ENCODE measurements at regions not wholly inside any gene's neighbourhood (a gene's known extent, or its start where the extent isn't known, plus 50 kb on each side); places are given as distances from the start of the nearest gene placed in this dataset.

DNA sequence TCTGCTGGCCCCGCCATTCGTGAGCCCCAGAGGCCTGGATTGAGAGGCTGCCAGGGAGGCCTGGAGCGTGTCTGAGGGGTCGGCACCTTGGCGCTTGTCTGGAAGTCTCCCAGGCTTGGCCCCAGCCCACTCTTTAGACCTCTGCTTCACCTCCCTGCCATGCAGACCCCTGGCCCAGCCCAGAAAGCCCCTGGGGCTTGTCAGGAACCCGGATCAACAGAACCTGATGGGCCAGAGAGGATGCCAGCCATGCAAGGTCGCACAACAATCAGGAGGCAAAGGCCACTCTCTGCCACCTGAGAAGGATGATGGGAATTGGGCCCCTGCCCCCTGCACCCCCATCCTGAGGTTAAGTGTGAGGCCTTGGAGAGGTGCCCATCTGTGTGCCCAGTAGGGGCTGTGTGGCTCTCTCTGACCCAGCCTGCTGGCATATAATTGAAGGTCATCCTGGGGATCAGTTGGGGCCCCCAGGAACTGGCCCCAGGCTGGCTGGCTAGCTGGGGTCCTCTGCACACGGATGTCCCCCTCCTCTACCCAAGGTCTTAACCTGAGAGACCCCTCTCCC lies 103.3 kb upstream of the SLC6A6 start:
- H3K4me1 Mint-ChIP-seq: peaks cover 8 to 16% (median 9%) of the 10 kb centered on the region in 4 donors
- no peaks in the 10 kb centered on the region for H3K27me3 ChIP-seq (ENCODE audit: insufficient read depth, low read length)
- ChIA-PET POLR2A (ENCODE audit: partially characterized antibody) (no interaction called here), CTCF (ENCODE audit: partially characterized antibody) (no interaction called here)
- no peak overlapping the region for H3K27ac ChIP-seq (ENCODE audit: low read depth, low read length)
- intact Hi-C loops (cut with micrococcal nuclease): no loop called here
- no peaks in the 10 kb centered on the region for H3K36me3 ChIP-seq (ENCODE audit: insufficient read depth, low read length)
- H3K27me3 Mint-ChIP-seq: peaks cover 0 to 2% of the 10 kb centered on the region in 2 donors
- H3K4me3 ChIP-seq (ENCODE audit: low read length in 2 of 2): no peak overlapping the region
- no peak for DNase-seq
- H3K4me1 ChIP-seq (ENCODE audit: insufficient read depth, low read length): peaks cover 9% of the 10 kb centered on the region
- no peak overlapping the region for H3K4me3 Mint-ChIP-seq
- H3K9me3 ChIP-seq (ENCODE audit: control insufficient read depth in 1 of 2, low read length in 2 of 2): no peaks in the 10 kb centered on the region
- H3K36me3 Mint-ChIP-seq: no peaks in the 10 kb centered on the region
- no peaks in the 10 kb centered on the region for H3K9me3 Mint-ChIP-seq
- no peak overlapping the region for H3K27ac Mint-ChIP-seq

DNA sequence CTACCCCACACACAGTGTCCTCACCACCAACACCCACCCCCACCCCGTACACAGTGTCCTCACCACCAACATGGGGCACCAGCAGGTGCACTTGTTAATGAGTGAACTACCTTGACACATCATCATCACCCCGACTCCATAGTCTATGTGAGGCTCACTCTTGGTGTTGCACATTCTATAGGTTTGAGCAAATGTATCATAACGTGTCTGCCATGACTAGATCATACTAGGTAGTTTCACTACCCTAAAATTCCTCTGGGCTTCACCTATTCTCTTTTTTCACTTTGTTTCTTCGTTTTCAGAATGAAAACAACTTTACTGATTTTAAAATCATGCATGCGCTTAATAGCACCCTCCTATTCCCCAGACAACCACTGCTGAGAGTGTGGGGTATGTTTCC lies 102.6 kb upstream of the SLC6A6 start:
- Histone ChIP-seq H3K36me3 (ENCODE audit: insufficient read depth, low read length) (no peaks in the 10 kb centered on the region), H3K4me1 (ENCODE audit: insufficient read depth, low read length) (peaks cover 9% of the 10 kb centered on the region), H3K9me3 (ENCODE audit: control insufficient read depth in 1 of 2, low read length in 2 of 2) (no peaks in the 10 kb centered on the region), H3K27me3 (ENCODE audit: insufficient read depth, low read length) (no peaks in the 10 kb centered on the region), H3K4me3 (ENCODE audit: low read length in 2 of 2) (no peak overlapping the region), H3K27ac (ENCODE audit: low read depth, low read length) (no peak overlapping the region)
- Mint-ChIP-seq H3K36me3 (no peaks in the 10 kb centered on the region), H3K9me3 (no peaks in the 10 kb centered on the region), H3K27ac (no peak overlapping the region), H3K27me3 (peaks cover 0 to 2% of the 10 kb centered on the region in 2 donors), H3K4me3 (no peak overlapping the region), H3K4me1 (peaks cover 8 to 19% (median 8%) of the 10 kb centered on the region in 4 donors)
- DNase-seq: no peak
- CTCF ChIA-PET (ENCODE audit: partially characterized antibody): no interaction called here
- POLR2A ChIA-PET (ENCODE audit: partially characterized antibody): no interaction called here
- intact Hi-C loops (cut with micrococcal nuclease): no loop called here

DNA sequence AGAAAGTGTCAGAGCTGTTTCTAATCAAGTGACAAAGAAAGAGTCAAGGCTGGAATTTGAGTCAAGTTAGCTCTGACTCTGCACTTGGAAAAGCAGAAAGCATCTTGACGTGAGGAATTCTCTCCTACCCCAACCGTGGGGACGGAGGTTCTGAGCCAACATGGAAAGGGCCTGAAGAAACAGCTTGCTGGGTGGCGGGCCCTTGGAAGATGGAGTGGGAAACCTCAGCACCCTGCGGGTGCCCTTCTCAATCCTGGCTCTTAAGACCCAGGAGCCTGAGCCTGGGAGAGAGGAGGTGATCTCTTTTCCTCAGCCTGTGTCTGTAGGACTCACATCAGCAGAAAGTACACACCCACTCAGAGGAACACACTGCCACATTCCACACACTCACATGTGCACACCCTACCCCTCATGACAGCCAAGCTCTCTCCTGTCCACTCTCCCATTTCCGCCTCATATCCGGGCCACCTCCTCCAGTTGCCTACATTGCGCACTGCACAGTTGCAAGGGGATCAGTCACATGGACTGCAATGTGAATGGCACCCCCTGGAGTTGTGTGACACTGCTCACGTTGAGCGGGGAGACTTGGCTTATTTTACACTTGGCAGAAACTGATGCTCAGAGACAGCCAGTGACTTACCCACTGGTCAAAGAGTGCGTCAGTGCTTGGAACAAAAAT lies 101.5 kb upstream of the SLC6A6 start:
- ChIA-PET POLR2A (ENCODE audit: partially characterized antibody) (no interaction called here), CTCF (ENCODE audit: partially characterized antibody) (interaction anchor here (0.8 kb wide), 1 partner anchor 167 kb away, joined by 3 read pairs; no protein-coding TSS in a partner anchor)
- no peak overlapping the region for H3K4me3 ChIP-seq (ENCODE audit: low read length in 2 of 2)
- H3K27ac ChIP-seq (ENCODE audit: low read depth, low read length): no peak overlapping the region
- Mint-ChIP-seq H3K4me1 (peaks cover 8 to 19% (median 8%) of the 10 kb centered on the region in 4 donors), H3K36me3 (no peaks in the 10 kb centered on the region), H3K27ac (peak overlapping the region in 1 of 7 donors; percentile 78), H3K9me3 (no peaks in the 10 kb centered on the region), H3K27me3 (peaks cover 0 to 2% of the 10 kb centered on the region in 2 donors), H3K4me3 (no peak overlapping the region)
- no peaks in the 10 kb centered on the region for H3K9me3 ChIP-seq (ENCODE audit: control insufficient read depth in 1 of 2, low read length in 2 of 2)
- peaks cover 9% of the 10 kb centered on the region for H3K4me1 ChIP-seq (ENCODE audit: insufficient read depth, low read length)
- no peak for DNase-seq
- H3K27me3 ChIP-seq (ENCODE audit: insufficient read depth, low read length): no peaks in the 10 kb centered on the region
- intact Hi-C loops (cut with micrococcal nuclease): no loop called here
- no peaks in the 10 kb centered on the region for H3K36me3 ChIP-seq (ENCODE audit: insufficient read depth, low read length)

DNA sequence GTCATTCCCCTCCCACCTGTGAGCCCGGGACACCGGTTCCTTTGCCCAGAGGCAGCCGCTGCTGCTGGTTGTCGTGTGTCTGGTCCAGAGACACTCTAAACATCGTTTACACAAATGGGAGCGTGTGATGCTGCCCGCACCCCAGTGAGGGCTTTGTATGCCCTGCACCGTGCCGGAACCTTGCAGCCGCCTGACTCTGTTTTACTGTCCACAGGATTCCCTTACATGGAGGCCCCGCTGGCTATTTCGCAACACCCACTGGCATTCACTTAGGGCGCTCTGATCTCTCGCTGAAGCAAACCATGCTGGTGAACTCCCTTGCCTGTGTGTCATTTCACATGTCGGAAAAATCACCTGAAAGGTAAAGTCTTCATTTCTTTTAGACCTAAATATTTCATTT lies 100.8 kb upstream of the SLC6A6 start:
- Histone ChIP-seq H3K27ac (ENCODE audit: low read depth, low read length) (no peak overlapping the region), H3K36me3 (ENCODE audit: insufficient read depth, low read length) (no peaks in the 10 kb centered on the region), H3K27me3 (ENCODE audit: insufficient read depth, low read length) (no peaks in the 10 kb centered on the region), H3K4me3 (ENCODE audit: low read length in 2 of 2) (no peak overlapping the region), H3K4me1 (ENCODE audit: insufficient read depth, low read length) (peaks cover 9% of the 10 kb centered on the region), H3K9me3 (ENCODE audit: control insufficient read depth in 1 of 2, low read length in 2 of 2) (no peaks in the 10 kb centered on the region)
- no peak overlapping the region for H3K27ac Mint-ChIP-seq
- no peaks in the 10 kb centered on the region for H3K36me3 Mint-ChIP-seq
- ChIA-PET POLR2A (ENCODE audit: partially characterized antibody) (no interaction called here), CTCF (ENCODE audit: partially characterized antibody) (no interaction called here)
- DNase-seq: no peak
- H3K4me1 Mint-ChIP-seq: peaks cover 8 to 19% (median 8%) of the 10 kb centered on the region in 4 donors
- no peak overlapping the region for H3K4me3 Mint-ChIP-seq
- intact Hi-C loops (cut with micrococcal nuclease): no loop called here
- H3K27me3 Mint-ChIP-seq: peaks cover 2 to 3% of the 10 kb centered on the region in 2 donors
- no peaks in the 10 kb centered on the region for H3K9me3 Mint-ChIP-seq

DNA sequence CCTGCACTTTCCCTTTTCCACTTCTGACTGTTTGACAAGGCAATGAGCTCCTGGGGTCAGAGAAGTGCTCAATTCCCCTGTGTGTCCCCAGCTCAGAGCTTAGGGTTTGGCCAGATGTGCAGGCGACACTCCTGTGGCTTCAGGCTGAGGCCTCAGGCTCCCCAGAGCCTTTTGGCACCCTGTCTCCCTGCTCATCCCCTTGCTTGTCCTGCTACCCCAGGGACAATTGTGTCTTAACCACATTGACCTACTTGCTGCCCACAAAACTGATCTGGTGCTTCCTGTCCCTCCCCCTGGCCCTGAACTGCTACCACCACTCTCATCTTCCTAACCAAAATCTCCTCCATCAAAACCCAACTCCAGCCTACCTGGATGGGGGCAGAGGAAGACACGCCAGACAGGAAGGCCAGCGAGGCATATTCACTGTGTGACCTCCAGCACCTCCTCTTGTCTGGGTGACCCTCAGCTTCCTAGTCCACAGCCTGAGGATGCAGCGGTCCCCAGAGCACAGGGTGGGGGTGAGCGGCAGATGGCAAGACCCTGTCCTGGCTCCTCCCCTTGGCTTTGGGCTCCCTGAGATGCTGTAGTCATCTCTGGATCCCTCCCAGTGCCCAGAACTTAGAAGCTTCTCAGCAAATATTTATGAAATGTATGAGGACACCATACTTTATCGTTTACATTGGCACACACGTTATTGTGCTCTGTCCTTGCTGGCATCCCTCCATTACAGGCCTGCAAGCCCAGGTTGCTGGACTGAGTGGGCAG lies 98.9 kb upstream of the SLC6A6 start:
- Mint-ChIP-seq H3K36me3 (no peaks in the 10 kb centered on the region), H3K4me1 (peaks cover 8 to 19% (median 8%) of the 10 kb centered on the region in 4 donors), H3K27me3 (peaks cover 0 to 7% of the 10 kb centered on the region in 2 donors), H3K4me3 (peak overlapping the region in 6 of 8 donors; percentile 8 to 64 (median 11)), H3K27ac (peak overlapping the region in 5 of 7 donors; percentile 15 to 86 (median 67)), H3K9me3 (no peaks in the 10 kb centered on the region)
- peak in 2 of 5 donors; percentile 10 to 20 for DNase-seq
- CTCF ChIA-PET (ENCODE audit: partially characterized antibody): no interaction called here
- POLR2A ChIA-PET (ENCODE audit: partially characterized antibody): no interaction called here
- Histone ChIP-seq H3K27me3 (ENCODE audit: insufficient read depth, low read length) (no peaks in the 10 kb centered on the region), H3K4me3 (ENCODE audit: low read length in 2 of 2) (no peak overlapping the region), H3K4me1 (ENCODE audit: insufficient read depth, low read length) (peaks cover 9% of the 10 kb centered on the region), H3K9me3 (ENCODE audit: control insufficient read depth in 1 of 2, low read length in 2 of 2) (no peaks in the 10 kb centered on the region), H3K27ac (ENCODE audit: low read depth, low read length) (no peak overlapping the region), H3K36me3 (ENCODE audit: insufficient read depth, low read length) (no peaks in the 10 kb centered on the region)
- intact Hi-C loops (cut with micrococcal nuclease): no loop called here

DNA sequence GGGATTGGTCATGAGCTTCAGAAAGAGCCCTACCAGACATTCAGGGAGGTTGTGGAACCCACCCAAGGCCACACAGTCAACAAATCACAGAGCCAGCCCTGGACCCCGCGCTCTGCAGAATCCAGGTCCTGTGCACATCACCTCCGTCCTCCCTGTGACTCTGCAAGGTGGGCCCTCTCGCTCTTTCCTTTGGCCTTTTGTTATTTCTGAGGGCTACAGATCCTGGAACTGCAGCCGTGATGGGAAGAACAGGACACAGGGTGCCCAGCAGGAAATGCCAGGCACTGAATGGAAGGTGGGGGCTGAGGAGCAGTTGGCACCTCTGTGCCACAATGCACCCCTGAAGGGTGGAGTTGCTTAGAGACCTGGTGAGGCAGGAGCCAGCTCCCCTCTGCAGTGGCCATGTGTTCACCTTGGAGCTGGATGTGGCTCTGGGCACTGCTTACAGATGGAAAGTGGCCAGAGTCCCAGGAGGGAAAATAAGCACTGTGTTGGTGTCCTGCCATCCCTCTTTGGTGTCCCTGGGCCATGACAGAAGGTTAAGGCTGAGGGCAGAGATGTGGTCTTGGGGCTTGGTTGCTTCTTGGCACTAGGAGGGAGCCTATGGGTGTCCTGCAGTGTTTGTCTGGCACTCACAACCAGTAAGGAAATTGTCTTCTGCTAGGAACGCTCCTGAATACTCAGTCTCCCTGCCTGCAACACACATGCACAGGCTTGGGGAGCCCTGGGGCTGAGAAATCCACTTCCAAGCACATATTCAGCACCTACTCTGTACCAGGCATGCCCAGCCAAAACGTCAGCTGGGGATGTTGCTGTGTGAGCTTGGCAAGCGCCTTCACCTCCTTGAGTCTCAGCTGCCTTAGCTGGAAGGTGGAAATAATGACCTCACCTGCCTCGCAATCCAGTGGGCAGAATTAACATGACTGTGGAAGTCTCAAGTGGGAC lies 98.0 kb upstream of the SLC6A6 start:
- H3K4me3 ChIP-seq (ENCODE audit: low read length in 2 of 2): no peak overlapping the region
- intact Hi-C loops (cut with micrococcal nuclease): no loop called here
- Mint-ChIP-seq H3K36me3 (no peaks in the 10 kb centered on the region), H3K4me1 (peaks cover 8 to 19% (median 8%) of the 10 kb centered on the region in 4 donors), H3K27me3 (peaks cover 2 to 7% of the 10 kb centered on the region in 2 donors), H3K27ac (peak overlapping the region in 1 of 7 donors; percentile 23), H3K4me3 (peak overlapping the region in 1 of 8 donors; percentile 9), H3K9me3 (no peaks in the 10 kb centered on the region)
- no peaks in the 10 kb centered on the region for H3K27me3 ChIP-seq (ENCODE audit: insufficient read depth, low read length)
- no peaks in the 10 kb centered on the region for H3K9me3 ChIP-seq (ENCODE audit: control insufficient read depth in 1 of 2, low read length in 2 of 2)
- ChIA-PET CTCF (ENCODE audit: partially characterized antibody) (no interaction called here), POLR2A (ENCODE audit: partially characterized antibody) (interaction anchor here (0.6 kb wide), 1 partner anchor 33 kb away, joined by 3 read pairs; no protein-coding TSS in a partner anchor)
- peaks cover 9% of the 10 kb centered on the region for H3K4me1 ChIP-seq (ENCODE audit: insufficient read depth, low read length)
- no peaks in the 10 kb centered on the region for H3K36me3 ChIP-seq (ENCODE audit: insufficient read depth, low read length)
- DNase-seq: no peak
- no peak overlapping the region for H3K27ac ChIP-seq (ENCODE audit: low read depth, low read length)
